Central memory CD8-positive, alpha-beta T cell (primary cell): ENCODE measurements at regions not wholly inside any gene's neighbourhood (a gene's known extent, or its start where the extent isn't known, plus 50 kb on each side); places are given as distances from the start of the nearest gene placed in this dataset.

Experiments used
- ATAC-seq: fragments of 150-1000 bp; cut with Tn5 transposase; replicated peaks from 2 replicates; pipeline ENCODE4 v1.10.0; 2022; ENCODE audit warnings: mild to moderate bottlenecking, moderate FRiP score, moderate number of reproducible peaks; ENCODE audit not compliant: poor library complexity, severe bottlenecking; ENCODE audit errors: extremely low read depth
- DNase-seq, 2 donors: peaks; one replicate each; pipeline ENCODE4 v3.0.0; 2021; ENCODE audit warnings: low spot score in 2 of 2
- H3K27ac Mint-ChIP-seq: one replicate; pipeline ENCODE4 v1.8.0; 2022; ENCODE audit warnings: low read depth, mild to moderate bottlenecking, moderate library complexity, mixed read lengths
- H3K27me3 Mint-ChIP-seq: one replicate; pipeline ENCODE4 v1.8.0; 2022; ENCODE audit warnings: mixed read lengths
- H3K36me3 Mint-ChIP-seq: one replicate; pipeline ENCODE4 v1.8.0; 2022; ENCODE audit warnings: mild to moderate bottlenecking, moderate library complexity, mixed read lengths; ENCODE audit not compliant: insufficient read depth
- H3K4me1 Mint-ChIP-seq: one replicate; pipeline ENCODE4 v1.8.0; 2022; ENCODE audit warnings: mixed read lengths
- H3K4me3 Mint-ChIP-seq: one replicate; pipeline ENCODE4 v1.8.0; 2022; ENCODE audit warnings: mild to moderate bottlenecking, moderate library complexity, mixed read lengths
- H3K9me3 Mint-ChIP-seq: one replicate; pipeline ENCODE4 v1.8.0; 2022; ENCODE audit warnings: mixed read lengths

DNA sequence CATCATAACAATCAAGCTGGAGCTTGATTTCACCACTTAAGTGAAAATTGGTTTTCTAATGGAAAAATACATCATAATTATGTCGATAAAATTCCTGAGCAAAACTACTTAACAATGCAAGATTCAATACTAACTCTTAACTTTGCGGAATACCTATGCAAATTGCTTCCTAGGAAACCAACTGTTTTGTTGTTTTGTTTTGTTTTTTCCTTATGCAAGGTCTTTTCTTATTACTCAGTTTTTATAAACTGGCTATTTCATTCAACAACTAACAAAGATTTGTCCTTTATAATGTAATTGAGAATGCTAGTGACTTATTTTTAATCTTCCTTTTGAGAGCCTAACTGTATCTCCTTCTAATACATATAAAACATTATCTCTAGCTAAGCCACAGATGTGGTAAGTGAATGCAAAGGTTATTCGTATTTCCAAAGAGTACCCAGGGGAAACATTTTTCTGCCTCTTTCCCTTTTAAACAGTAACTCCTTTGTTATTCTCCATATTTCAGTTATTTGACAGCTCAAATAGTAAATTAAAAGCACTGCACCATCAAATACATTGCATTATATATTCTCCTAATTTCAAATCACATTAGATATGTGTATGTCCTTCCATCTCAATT lies 609.4 kb downstream of the SLCO4C1 start:
- H3K4me1 Mint-ChIP-seq: no peaks in the 10 kb centered on the region
- H3K36me3 Mint-ChIP-seq: no peaks in the 10 kb centered on the region
- no peak overlapping the region for H3K27ac Mint-ChIP-seq
- H3K9me3 Mint-ChIP-seq: no peaks in the 10 kb centered on the region
- DNase-seq (no peak), ATAC-seq (no peak)
- H3K4me3 Mint-ChIP-seq: no peak overlapping the region
- no peaks in the 10 kb centered on the region for H3K27me3 Mint-ChIP-seq

- Mint-ChIP-seq H3K4me3 (no peak overlapping the region), H3K27me3 (no peaks in the 10 kb centered on the region), H3K36me3 (no peaks in the 10 kb centered on the region), H3K4me1 (no peaks in the 10 kb centered on the region), H3K27ac (no peak overlapping the region), H3K9me3 (no peaks in the 10 kb centered on the region)
- no peak for DNase-seq
- no peak for ATAC-seq
These were observed 616.3 kb downstream of the SLCO4C1 start for GRCh38 chr5:101679816-101680215.

DNA sequence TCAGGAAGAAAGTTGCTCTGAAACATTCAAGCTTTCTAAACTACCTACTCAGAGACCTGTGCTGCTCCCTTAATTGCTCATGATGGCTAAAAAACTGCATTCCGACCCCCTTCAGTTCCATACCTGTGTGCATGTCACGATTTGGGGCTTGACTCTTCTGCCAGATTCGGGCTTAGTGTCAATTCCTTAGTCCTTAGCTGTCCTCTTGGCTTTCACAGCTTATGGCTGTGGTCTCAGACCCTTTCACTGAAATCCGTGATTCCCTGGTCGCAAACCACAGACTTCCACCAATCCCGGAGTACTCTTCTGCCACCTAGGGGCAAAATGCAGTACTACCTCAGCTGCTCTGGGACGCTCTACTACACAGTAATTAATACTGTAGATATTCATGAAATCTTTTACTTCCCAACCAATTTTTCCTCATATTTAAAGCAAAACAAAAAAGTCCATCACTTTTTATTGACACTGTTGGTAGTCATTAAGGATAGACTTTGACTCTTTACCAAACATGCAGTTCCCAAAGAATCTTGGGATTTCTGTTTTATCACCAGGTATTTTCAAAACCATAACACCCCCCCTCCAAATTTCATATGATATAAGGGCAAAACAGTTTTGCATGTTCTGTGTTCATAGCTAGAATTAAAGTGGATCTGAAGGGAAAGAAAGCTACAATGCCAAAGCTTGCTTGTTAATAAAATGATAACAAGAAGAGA lies 617.4 kb downstream of the SLCO4C1 start:
- ATAC-seq: no peak
- no peaks in the 10 kb centered on the region for H3K27me3 Mint-ChIP-seq
- no peak overlapping the region for H3K27ac Mint-ChIP-seq

DNA sequence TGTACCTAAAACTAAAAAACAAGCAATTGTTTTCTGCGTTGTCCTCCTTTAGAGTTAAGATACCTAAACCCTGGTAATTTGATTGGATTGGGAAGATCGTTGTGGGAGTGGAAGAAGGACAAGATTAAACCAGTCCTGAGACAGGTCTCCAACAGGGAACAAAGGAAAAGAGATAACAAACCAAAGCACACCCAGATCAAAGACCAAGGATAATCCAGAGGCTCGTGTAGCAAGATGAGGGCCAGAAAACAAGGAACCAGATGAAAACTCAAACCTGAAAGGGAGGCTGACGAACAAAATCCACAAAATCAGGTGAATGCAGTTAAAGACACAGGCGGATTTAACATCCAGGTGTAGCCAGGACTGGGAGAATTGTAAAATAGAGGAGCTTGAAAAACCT lies 618.1 kb downstream of the SLCO4C1 start:
- Mint-ChIP-seq H3K4me3 (no peak overlapping the region), H3K27ac (no peak overlapping the region), H3K36me3 (no peaks in the 10 kb centered on the region), H3K9me3 (no peaks in the 10 kb centered on the region), H3K27me3 (no peaks in the 10 kb centered on the region), H3K4me1 (no peaks in the 10 kb centered on the region)
- no peak for DNase-seq
- no peak for ATAC-seq

More for the DNA sequence above, 617.4 kb downstream of the SLCO4C1 start:
- DNase-seq: no peak
- no peaks in the 10 kb centered on the region for H3K36me3 Mint-ChIP-seq
- H3K4me1 Mint-ChIP-seq: no peaks in the 10 kb centered on the region
- no peaks in the 10 kb centered on the region for H3K9me3 Mint-ChIP-seq
- H3K4me3 Mint-ChIP-seq: no peak overlapping the region

GRCh38 chr5:101676646-101677045 lies 619.4 kb downstream of the SLCO4C1 start:
- no peaks in the 10 kb centered on the region for H3K9me3 Mint-ChIP-seq
- H3K4me3 Mint-ChIP-seq: no peak overlapping the region
- no peaks in the 10 kb centered on the region for H3K4me1 Mint-ChIP-seq
- no peaks in the 10 kb centered on the region for H3K27me3 Mint-ChIP-seq
- no peaks in the 10 kb centered on the region for H3K36me3 Mint-ChIP-seq
- no peak overlapping the region for H3K27ac Mint-ChIP-seq
- no peak for ATAC-seq
- DNase-seq: no peak

GRCh38 chr5:101675510-101676219 lies 620.4 kb downstream of the SLCO4C1 start:
- Mint-ChIP-seq H3K4me1 (no peaks in the 10 kb centered on the region), H3K4me3 (no peak overlapping the region), H3K27me3 (no peaks in the 10 kb centered on the region), H3K9me3 (no peaks in the 10 kb centered on the region), H3K27ac (no peak overlapping the region), H3K36me3 (no peaks in the 10 kb centered on the region)
- ATAC-seq: no peak
- no peak for DNase-seq

DNA sequence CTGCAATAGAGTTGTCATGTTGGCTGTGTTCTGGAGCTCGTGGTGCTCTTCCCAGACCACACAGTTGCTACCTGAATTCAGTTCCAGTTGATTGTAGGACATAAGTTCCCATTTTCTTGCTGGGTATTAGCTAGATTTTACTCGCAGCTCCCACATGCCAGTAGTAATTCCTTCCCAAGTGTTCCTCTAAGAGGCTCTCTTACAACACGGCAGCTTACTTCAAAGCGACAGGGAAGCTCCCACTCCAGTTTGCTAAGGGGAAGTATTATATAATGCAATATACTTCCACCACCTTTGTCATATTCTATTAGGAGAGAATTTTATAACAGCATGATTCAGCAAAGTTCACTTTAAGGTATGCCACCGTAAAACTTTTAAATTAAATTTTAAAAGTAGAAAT lies 623.0 kb downstream of the SLCO4C1 start:
- ATAC-seq (no peak), DNase-seq (no peak)
- no peak overlapping the region for H3K4me3 Mint-ChIP-seq

DNA sequence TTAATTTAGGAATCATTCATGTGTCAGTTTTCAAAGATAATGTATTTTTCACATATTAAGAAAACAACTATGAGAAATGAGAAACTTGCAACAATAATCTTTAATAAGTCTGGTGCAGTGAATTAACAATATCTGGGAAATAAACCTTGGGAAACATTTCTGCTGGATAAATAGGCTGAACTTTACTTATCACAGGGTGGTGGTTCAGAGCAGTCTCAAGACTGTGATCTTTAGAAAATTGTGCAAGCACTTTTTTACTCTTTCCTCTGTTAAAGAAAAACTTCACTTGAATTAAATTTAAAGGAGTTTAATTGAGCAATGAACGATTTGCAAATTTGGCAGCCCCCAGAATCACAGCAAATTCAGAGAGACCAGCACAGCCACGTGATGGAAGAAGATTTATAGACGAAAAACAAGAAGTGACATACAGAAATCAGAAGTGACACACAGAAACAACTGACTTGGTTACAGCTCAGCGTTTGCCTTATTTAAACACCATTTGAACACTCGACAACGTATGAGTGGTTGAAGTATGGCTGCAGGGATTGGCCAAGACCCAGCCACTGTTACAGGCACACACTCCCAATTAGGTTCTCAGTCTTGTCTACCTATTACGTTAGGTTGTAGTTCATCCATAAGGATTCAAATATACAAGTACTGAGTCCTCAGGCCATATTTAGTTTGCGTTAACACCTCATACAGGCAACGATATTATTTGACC lies 631.9 kb downstream of the SLCO4C1 start:
- peaks cover 5% of the 10 kb centered on the region for H3K9me3 Mint-ChIP-seq
- DNase-seq (no peak), ATAC-seq (no peak)
- H3K4me3 Mint-ChIP-seq: no peak overlapping the region
- no peaks in the 10 kb centered on the region for H3K27me3 Mint-ChIP-seq
- H3K27ac Mint-ChIP-seq: no peak overlapping the region
- H3K36me3 Mint-ChIP-seq: no peaks in the 10 kb centered on the region
- no peaks in the 10 kb centered on the region for H3K4me1 Mint-ChIP-seq

More for the DNA sequence above, 623.0 kb downstream of the SLCO4C1 start:
- no peaks in the 10 kb centered on the region for H3K27me3 Mint-ChIP-seq
- H3K9me3 Mint-ChIP-seq: no peaks in the 10 kb centered on the region
- no peaks in the 10 kb centered on the region for H3K36me3 Mint-ChIP-seq
- H3K4me1 Mint-ChIP-seq: no peaks in the 10 kb centered on the region
- no peak overlapping the region for H3K27ac Mint-ChIP-seq

DNA sequence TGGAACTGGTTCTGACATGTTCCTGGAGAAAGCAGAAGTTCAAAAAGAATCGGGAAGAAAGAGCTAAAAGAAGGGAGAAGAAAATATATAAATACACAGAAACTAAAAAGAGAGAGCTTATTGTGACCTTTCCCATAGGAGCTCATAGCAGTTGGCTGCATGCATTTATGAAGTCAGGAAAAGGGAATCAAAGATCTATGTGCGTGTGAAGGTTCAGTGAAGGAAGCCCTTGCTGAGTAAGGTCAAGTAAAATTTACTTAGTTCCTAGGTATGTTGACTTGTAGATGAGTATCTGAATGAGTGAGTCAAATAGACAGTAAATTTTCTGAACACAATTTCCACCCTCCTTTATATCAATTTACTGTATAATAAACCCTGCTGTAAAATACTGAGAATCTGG lies 632.5 kb downstream of the SLCO4C1 start:
- Mint-ChIP-seq H3K27me3 (no peaks in the 10 kb centered on the region), H3K4me3 (no peak overlapping the region), H3K9me3 (peaks cover 5% of the 10 kb centered on the region), H3K4me1 (no peaks in the 10 kb centered on the region), H3K27ac (no peak overlapping the region), H3K36me3 (no peaks in the 10 kb centered on the region)
- ATAC-seq: no peak
- DNase-seq: no peak

- Mint-ChIP-seq H3K4me1 (no peaks in the 10 kb centered on the region), H3K9me3 (peaks cover 5% of the 10 kb centered on the region), H3K36me3 (no peaks in the 10 kb centered on the region), H3K27ac (no peak overlapping the region), H3K4me3 (no peak overlapping the region), H3K27me3 (no peaks in the 10 kb centered on the region)
- DNase-seq: no peak
- ATAC-seq: no peak
These were observed 633.8 kb downstream of the SLCO4C1 start for GRCh38 chr5:101662263-101662662.

- Mint-ChIP-seq H3K4me1 (no peaks in the 10 kb centered on the region), H3K4me3 (no peak overlapping the region), H3K27ac (no peak overlapping the region), H3K9me3 (no peaks in the 10 kb centered on the region), H3K36me3 (no peaks in the 10 kb centered on the region), H3K27me3 (no peaks in the 10 kb centered on the region)
- ATAC-seq: no peak
- no peak for DNase-seq
These were observed 637.7 kb downstream of the SLCO4C1 start for GRCh38 chr5:101658433-101658832.

DNA sequence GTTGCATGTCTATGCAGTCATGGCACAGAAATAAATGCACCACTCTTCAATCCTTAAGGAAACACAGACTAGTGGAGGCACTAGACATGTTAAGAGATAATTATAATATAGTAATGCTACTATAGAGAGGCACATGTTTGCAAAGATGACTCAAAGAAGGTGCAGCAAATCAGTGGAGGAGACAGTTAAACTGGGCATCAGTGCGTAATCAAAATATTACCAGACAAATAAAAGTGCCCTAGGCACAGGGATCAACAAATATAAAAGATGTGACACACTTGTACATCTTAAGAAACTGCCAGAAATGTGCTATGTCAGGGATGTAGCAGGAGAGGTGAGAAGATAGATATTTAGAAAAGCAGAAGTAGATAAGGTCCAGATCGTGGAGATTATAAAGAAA lies 642.1 kb downstream of the SLCO4C1 start:
- Mint-ChIP-seq H3K4me1 (no peaks in the 10 kb centered on the region), H3K4me3 (no peak overlapping the region), H3K27ac (no peak overlapping the region), H3K36me3 (no peaks in the 10 kb centered on the region), H3K9me3 (no peaks in the 10 kb centered on the region), H3K27me3 (no peaks in the 10 kb centered on the region)
- DNase-seq (no peak), ATAC-seq (no peak)
